Nucleus accumbens (tissue), 56 donors: ENCODE measurements at regions not wholly inside any gene's neighbourhood (a gene's known extent, or its start where the extent isn't known, plus 50 kb on each side); places are given as distances from the start of the nearest gene placed in this dataset.

ENCODE experiments used
- DNase-seq, 56 donors: peaks; one replicate each; lab custom pipeline; 2025; lab: John Stamatoyannopoulos, UW

- no peak for DNase-seq
These were observed 648.0 kb upstream of the IGFBP3 start for GRCh38 chr7:46569133-46569465.

GRCh38 chr7:46568420-46569132 lies 647.5 kb upstream of the IGFBP3 start:
- no peak for DNase-seq

- DNase-seq = no peak
These were observed 646.8 kb upstream of the IGFBP3 start for GRCh38 chr7:46567858-46568257.

- no peak for DNase-seq
These were observed 645.2 kb upstream of the IGFBP3 start for GRCh38 chr7:46566097-46566774.

GRCh38 chr7:46565253-46566096 lies 644.4 kb upstream of the IGFBP3 start:
- DNase-seq = no peak

- DNase-seq = no peak
These were observed 638.2 kb upstream of the IGFBP3 start for GRCh38 chr7:46559194-46559832.

GRCh38 chr7:46558482-46559193 lies 637.6 kb upstream of the IGFBP3 start:
- no peak for DNase-seq

- no peak for DNase-seq
These were observed 636.7 kb upstream of the IGFBP3 start for GRCh38 chr7:46557781-46558180.

GRCh38 chr7:46557295-46557711 lies 636.2 kb upstream of the IGFBP3 start:
- DNase-seq = no peak

GRCh38 chr7:46554688-46555422 lies 633.8 kb upstream of the IGFBP3 start:
- DNase-seq = no peak

GRCh38 chr7:46551603-46552002 lies 630.5 kb upstream of the IGFBP3 start:
- DNase-seq = no peak

- no peak for DNase-seq
These were observed 629.8 kb upstream of the IGFBP3 start for GRCh38 chr7:46550864-46551263.

GRCh38 chr7:46549892-46550639 lies 629.0 kb upstream of the IGFBP3 start:
- no peak for DNase-seq

- no peak for DNase-seq
These were observed 628.3 kb upstream of the IGFBP3 start for GRCh38 chr7:46549347-46549746.

- no peak for DNase-seq
These were observed 626.0 kb upstream of the IGFBP3 start for GRCh38 chr7:46547044-46547443.

- no peak for DNase-seq
These were observed 624.7 kb upstream of the IGFBP3 start for GRCh38 chr7:46545790-46546189.

- DNase-seq = no peak
These were observed 623.4 kb upstream of the IGFBP3 start for GRCh38 chr7:46544396-46545008.

- DNase-seq = no peak
These were observed 621.0 kb upstream of the IGFBP3 start for GRCh38 chr7:46542076-46542475.
